GM12873 (cell line): ENCODE measurements at regions not wholly inside any gene's neighbourhood (a gene's known extent, or its start where the extent isn't known, plus 50 kb on each side); places are given as distances from the start of the nearest gene placed in this dataset.

ENCODE experiments used
- TF ChIP-seq, protein P1 (sequence below): IDR thresholded peaks from 2 replicates; pipeline ENCODE4 v1.5.1; 2012; ENCODE audit warnings: low read depth, mild to moderate bottlenecking, moderate library complexity, low read length, control low read depth; ENCODE audit not compliant: insufficient read depth; ENCODE audit errors: missing control alignments

DNA sequence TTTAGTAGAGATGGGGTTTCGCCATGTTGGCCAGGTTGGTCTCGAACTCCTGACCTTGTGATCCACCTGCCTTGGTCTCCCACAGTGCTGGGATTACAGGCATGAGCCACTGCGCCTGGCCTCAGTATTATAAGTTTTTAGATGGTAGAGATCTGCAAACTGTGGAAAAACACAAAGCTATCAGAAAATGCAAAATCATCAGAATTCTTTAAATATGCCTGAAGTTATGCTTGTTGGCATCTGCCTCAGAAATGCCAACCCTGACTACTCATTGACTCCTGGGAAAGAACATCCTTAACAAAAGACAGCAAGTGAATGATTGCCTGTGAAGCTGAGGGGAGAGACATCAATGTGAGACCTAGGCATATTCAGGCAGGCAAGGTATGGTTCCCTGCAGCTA, 94.3 kb upstream of the MB21D2 start:
- TF ChIP-seq, protein P1, sequence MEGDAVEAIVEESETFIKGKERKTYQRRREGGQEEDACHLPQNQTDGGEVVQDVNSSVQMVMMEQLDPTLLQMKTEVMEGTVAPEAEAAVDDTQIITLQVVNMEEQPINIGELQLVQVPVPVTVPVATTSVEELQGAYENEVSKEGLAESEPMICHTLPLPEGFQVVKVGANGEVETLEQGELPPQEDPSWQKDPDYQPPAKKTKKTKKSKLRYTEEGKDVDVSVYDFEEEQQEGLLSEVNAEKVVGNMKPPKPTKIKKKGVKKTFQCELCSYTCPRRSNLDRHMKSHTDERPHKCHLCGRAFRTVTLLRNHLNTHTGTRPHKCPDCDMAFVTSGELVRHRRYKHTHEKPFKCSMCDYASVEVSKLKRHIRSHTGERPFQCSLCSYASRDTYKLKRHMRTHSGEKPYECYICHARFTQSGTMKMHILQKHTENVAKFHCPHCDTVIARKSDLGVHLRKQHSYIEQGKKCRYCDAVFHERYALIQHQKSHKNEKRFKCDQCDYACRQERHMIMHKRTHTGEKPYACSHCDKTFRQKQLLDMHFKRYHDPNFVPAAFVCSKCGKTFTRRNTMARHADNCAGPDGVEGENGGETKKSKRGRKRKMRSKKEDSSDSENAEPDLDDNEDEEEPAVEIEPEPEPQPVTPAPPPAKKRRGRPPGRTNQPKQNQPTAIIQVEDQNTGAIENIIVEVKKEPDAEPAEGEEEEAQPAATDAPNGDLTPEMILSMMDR, result no peak

GRCh38 chr3:193014902-193015301, 97.2 kb upstream of the MB21D2 start:
- TF ChIP-seq, protein P1, result no peak

GRCh38 chr3:193016437-193016901, 98.8 kb upstream of the MB21D2 start:
- TF ChIP-seq, protein P1, result no peak

- TF ChIP-seq, protein P1, result no peak
These were observed 103.9 kb upstream of the MB21D2 start for GRCh38 chr3:193021506-193022010.

DNA sequence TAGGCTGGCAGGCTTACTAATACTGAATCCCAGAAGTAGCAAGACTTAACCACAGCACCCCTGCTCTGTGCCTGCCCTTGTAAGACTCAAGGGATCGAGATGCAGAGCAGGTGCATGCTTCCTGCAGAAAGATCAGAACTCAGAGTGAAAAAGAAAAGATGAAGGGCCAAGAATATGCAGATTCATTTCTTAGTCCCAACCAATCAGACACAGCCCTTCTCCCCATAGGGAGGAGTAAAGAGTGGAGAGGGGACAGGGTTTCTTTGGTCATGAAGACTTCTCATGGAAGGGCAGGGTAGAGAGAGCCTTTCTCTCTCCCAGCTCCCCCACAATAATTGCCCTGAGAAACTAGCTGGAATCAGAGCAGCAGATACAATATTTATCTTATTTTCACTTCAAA, 105.6 kb upstream of the MB21D2 start:
- TF ChIP-seq, protein P1, result no peak

DNA sequence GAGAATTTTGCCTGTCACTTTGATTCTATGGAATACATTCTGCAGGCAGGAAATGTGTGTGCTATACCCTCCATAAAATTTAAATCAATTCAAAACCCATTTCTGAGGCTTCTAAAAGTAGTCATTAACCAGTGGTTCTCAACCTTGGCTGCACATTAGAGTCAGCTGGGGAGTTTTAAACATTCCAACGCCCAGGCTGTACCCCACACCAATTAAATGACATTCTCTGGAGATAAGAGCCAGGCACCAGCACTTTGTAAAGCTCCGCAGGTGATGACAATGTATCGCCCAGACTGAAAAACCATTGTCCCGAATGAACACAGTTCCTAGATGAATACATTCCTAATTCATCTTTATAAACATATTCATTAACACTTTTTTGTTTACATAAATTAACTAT, 110.6 kb upstream of the MB21D2 start:
- TF ChIP-seq, protein P1, result no peak

DNA sequence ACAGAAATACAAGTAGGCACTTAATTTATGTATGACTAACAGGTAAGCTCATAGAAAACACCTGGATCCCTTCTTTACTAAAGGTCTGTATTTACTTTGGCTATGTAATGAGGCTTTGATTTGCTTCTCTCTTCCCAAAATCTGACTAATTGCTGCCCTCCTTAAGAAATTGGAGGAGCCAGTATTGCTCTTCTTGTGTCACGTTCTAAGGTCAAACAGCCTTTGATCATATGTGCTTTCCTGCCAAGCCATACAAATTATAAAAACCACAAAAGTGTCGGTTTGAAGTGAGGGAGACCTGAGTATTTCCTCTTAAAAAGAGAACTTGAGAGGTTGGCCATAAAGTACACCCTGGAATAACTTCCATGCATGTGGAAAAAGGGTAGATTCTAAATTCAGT, 112.1 kb upstream of the MB21D2 start:
- TF ChIP-seq, protein P1, result no peak

DNA sequence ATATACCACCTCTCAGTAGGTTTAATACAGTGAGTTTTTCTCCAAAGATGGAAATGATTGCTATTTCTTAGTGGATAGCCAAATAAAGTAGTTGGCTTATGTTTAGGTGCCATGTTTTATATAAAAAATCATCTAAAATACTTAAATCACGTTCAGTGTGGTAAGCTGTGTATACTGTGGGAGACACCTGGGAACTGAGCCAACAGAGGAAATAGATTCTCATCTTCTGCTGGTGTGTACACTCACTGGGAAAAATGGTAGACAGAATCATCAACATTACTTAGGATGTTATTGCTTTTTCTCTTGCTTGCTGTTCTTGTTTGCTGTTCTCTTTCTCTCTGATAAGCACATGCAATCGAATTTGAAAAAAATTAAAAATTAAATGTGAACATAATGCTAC, 112.6 kb upstream of the MB21D2 start:
- TF ChIP-seq, protein P1, result no peak
